Coronary artery (tissue), 2 donors: ENCODE measurements at regions not wholly inside any gene's neighbourhood (a gene's known extent, or its start where the extent isn't known, plus 50 kb on each side); places are given as distances from the start of the nearest gene placed in this dataset.

Source experiments
- DNase-seq: peaks from one replicate; pipeline ENCODE4 v3.0.0-alpha.2; 2017; ENCODE audit warnings: low spot score
- H3K27ac ChIP-seq, 2 donors: fragments of 200-600 bp; sonication (generic); one replicate each; pipeline ENCODE4 v1.5.1; 2016 to 2019
- H3K4me3 ChIP-seq: fragments of 200-600 bp; sonication (generic); 2 replicates; pipeline ENCODE4 v1.5.1; 2016; ENCODE audit warnings: mild to moderate bottlenecking, moderate library complexity
- CTCF ChIP-seq: fragments of 200-600 bp; sonication (generic); IDR thresholded peaks from one replicate; pipeline ENCODE4 v1.5.1; 2019; ENCODE audit warnings: antibody characterized with exemption

GRCh38 chr12:88299567-88300101 is 157.5 kb downstream of the TMTC3 start:
- DNase-seq: no peak
- peak overlapping the region; percentile 42 to 68 for H3K27ac ChIP-seq
- H3K4me3 ChIP-seq: no peak overlapping the region
- TF ChIP-seq CTCF: no peak

- no peak overlapping the region for H3K27ac ChIP-seq
- no peak for DNase-seq
- no peak overlapping the region for H3K4me3 ChIP-seq
- no peak for TF ChIP-seq CTCF
These were observed 158.8 kb downstream of the TMTC3 start for GRCh38 chr12:88300931-88301330.

GRCh38 chr12:88303335-88303734 is 161.2 kb downstream of the TMTC3 start:
- no peak for DNase-seq
- Histone ChIP-seq H3K4me3 (no peak overlapping the region), H3K27ac (no peak overlapping the region)
- TF ChIP-seq CTCF: no peak

- H3K4me3 ChIP-seq: no peak overlapping the region
- DNase-seq: no peak
- no peak overlapping the region for H3K27ac ChIP-seq
- TF ChIP-seq CTCF: no peak
These were observed 163.3 kb downstream of the TMTC3 start for GRCh38 chr12:88305254-88305890.

GRCh38 chr12:88306471-88307069 is 164.5 kb downstream of the TMTC3 start:
- no peak for DNase-seq
- Histone ChIP-seq H3K27ac (no peak overlapping the region), H3K4me3 (no peak overlapping the region)
- TF ChIP-seq CTCF: no peak

- Histone ChIP-seq H3K4me3 (no peak overlapping the region), H3K27ac (no peak overlapping the region)
- no peak for DNase-seq
- no peak for TF ChIP-seq CTCF
These were observed 165.9 kb downstream of the TMTC3 start for GRCh38 chr12:88307961-88308360.

GRCh38 chr12:88308825-88309224 is 166.7 kb downstream of the TMTC3 start:
- no peak overlapping the region for H3K27ac ChIP-seq
- DNase-seq: no peak

More at GRCh38 chr12:88308825-88309224, 166.7 kb downstream of the TMTC3 start:
- H3K4me3 ChIP-seq: no peak overlapping the region
- TF ChIP-seq CTCF: no peak
